DMS 273 (cell line): ENCODE measurements at regions not wholly inside any gene's neighbourhood (a gene's known extent, or its start where the extent isn't known, plus 50 kb on each side); places are given as distances from the start of the nearest gene placed in this dataset.
A peak's percentile ranks its signal among the peaks of the same experiment; 100 is the strongest.

Experiments
- DNase-seq: peaks from one replicate; lab custom pipeline; 2025; ENCODE audit not compliant: unreplicated experiment; lab: John Stamatoyannopoulos, UW

DNA sequence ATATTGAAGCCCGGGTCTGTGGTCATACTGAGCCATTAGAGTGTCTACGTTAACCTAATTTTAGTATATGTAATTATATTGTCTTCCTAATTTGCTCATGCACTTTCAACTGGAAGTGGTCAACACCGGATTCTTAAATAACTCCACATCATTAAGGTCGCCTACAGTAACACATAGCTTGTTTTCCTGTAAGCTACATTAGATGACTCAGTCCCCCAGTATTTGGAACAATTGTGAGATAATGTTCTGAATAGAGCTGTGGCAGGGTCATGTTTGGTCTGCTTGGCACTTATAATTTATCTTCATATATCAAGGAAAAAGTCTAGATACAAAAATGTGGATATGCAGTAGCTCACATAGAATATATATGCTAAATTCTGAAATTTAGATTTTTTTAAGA is 486.2 kb downstream of the IGSF11 start:
- no peak for DNase-seq

DNA sequence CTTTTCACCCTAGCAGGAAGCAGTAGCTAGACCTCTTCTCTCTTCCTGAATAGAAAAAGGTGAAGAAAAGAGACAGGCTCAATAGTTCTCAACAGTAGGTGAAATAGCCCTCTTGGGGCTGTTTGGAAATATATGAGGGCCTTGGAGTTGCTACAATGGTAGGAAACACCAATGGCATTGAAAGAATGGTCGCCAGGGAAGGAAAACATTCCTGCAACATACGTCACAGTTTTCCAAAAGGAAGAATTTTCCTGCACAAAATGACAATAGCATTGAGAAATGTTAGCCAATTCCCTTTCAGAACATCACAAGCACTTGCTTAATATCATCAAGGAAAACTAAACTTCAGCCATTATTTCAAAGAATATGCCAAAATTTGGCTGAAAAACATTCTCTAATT is 484.5 kb downstream of the IGSF11 start:
- DNase-seq, result no peak

DNA sequence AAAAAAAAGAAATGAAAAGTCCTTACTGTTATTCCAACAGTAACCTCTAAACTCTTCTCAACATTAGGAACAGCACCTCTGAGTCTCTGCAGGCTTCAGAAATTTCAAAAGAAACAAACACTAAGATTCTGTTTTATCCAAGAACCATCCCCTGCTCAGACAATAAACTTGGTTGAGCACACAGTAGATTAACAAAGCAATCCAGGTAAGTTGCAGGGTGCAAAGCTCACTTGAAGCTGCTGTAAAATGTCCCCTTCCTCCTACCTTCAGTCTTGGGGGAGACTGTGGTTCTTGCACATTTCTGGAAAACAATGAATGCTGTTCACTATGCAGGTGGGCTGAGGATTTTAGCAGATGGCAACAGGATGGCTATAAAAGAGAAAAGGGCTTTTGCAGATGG is 484.1 kb downstream of the IGSF11 start:
- DNase-seq, result no peak

DNA sequence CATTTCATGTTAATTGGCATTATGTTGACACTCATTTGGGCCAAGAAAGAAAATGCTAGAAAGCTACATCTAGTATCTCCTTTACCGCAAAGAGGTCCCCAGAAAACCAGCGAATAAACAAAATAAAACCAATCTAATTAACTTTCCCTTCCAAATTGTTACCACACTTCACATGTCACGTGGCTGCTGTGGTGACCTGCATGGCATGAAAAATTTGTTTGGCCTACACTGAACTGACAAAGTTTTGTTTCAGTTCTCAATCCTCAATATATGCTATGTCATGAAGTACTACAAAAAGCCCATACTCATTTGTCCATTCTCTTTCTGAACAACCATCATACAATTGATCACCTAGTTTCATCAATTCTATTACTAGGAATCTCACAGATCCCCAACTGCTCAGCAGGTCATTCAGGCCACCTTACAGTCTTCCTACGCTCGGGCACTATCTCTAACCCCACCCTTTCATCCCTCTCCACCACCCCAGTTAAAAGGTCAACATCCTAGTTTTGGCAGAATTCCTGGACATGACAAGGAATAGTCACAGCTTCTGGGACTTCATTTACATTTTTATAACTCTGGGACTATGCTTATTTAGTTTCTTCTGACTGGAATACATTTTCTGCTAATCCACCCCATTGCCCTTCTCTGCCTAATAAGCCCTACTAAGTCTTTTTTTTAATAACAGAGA is 480.4 kb downstream of the IGSF11 start:
- DNase-seq, result no peak

DNA sequence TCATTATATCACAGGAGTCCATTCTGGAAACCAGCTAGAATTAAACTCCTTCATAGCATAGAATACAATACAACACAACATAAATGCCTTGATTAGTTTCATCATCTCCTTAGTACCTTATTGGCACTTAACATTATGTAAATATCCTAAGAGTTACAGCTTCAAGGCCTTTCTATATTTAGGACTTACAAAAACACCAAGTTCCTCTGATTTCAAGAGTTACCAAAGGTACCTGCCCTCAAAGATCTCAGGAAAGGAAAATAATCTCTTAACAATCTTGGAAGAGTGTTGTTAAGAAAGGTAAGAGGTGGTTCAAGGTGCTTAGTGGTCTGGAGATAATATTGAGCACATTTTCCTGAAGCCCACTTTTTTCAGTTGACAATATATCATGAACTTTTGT is 477.7 kb downstream of the IGSF11 start:
- DNase-seq, result no peak

DNA sequence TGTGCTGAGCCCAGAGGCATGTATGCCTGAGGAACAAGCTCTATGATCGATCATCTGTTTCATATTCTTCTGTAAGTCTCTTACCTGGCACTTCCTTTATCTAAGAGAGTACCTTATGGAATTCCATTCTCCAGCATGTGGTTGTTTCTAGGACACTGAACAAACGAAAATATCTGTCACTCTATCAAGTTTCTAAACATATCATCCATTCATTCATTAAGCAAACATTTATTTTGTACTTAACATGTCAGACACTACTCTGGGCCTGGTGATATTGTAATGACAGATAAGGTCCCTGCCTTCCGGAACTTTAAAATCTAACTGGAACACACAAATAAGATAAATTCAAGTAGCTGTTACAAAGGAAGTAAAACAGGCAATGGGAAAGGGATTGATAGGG is 477.1 kb downstream of the IGSF11 start:
- no peak for DNase-seq

DNA sequence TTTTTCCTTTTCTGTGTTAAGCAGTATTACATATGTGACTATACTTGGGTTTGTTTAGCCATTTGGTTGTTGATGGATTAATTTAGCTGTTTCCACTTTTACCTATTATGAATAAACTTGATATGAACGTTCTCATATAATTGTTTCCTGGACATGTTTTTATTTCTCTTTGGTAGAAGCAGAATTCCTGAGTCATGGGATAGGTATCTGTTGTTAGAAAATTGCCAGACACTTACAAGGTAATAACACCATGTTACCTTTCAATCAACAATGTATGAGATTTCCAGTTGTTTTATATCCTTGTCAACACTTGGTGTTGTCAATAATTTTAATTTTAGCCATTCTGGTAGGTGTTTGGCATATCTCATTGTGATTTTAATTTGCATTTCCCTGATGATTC is 475.4 kb downstream of the IGSF11 start:
- DNase-seq, result no peak

DNA sequence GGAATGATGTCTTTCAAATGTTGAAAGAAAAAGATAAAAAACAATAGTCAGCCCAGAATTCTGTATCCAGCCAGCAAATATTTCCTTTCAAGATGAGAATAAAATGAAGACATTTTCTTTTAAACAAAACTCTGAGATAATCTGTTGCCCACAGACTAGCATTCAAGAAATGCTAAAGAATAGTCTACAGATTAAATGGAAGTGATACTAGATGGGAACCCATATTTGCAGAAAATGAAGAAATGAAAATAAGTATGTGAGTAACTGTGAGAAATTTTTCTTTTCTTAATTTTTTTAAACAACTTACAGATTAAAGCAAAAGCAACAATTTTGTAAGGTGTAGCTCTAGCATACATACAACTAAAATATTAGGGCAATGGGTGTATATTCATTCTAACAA is 469.8 kb downstream of the IGSF11 start:
- DNase-seq, result no peak

DNA sequence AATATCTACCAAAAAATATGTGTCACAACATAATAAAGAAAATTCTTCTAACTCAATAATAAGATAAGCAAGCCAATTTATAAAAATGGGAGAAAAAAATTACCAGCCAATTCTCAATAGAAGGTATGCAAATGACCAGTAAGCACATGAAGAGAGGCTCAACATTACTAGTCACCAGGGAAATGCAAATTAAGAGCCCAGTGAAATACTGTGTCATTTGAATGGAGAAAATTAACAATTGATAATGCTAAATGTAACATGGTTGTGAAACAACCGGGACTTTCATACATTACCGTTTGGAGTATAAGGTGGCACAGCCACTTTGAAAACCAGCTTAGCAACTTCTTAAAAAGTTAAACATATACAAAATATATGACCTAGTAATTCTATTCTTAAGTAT is 460.7 kb downstream of the IGSF11 start:
- DNase-seq, result no peak

DNA sequence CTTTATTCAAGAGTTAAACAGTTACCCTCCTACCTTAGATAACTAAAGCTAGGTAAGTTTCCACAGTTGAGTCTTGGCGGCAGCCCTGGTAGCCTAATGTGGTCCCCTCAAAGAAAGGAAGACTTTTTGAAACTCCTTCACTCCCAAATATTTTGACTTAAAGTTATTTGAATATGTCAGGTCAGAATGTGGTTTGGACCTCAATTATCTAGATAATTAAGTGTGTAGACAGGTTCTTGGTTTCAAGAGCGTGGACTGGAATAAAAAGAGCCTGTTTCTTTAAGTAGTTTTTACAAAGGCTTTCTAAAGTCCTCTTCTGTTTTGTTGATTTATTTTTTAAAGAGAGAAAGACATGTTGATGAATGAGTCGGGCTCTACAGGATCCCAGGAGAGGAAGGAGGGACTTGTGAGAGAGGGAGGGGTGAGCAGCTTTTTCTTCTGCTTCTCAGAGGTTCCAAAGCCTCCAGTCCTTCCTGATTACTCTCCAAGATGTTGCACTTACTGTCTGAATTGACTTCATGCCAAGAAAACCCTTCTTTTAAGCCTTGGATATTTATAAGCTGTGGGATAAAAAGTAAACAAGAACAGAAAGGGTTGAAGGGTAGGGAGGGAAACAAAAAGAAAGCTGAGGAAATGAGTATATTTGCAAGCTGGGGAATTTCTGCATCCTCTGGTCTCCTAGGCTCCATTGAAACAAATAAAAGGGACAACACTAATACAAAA is 457.4 kb downstream of the IGSF11 start:
- no peak for DNase-seq

DNA sequence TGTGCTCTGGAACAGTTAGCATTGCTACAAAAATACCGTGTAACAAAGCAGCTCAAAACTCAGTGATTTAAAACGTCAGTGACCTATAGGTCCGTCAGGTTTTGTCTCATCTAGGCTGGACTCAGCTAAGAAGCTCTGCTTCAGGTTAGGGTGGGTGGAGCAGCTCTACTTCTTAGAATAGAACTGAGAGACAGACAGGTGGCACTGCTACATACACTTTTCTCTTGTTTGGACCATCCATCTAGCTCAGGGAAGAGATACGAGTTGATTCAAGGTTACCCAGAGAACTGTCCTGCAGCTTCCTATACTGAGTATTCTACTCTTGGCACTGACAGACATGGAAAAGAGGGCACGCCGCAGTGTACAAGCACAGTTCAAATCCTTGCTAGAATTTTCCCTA is 456.1 kb downstream of the IGSF11 start:
- DNase-seq, result no peak

DNA sequence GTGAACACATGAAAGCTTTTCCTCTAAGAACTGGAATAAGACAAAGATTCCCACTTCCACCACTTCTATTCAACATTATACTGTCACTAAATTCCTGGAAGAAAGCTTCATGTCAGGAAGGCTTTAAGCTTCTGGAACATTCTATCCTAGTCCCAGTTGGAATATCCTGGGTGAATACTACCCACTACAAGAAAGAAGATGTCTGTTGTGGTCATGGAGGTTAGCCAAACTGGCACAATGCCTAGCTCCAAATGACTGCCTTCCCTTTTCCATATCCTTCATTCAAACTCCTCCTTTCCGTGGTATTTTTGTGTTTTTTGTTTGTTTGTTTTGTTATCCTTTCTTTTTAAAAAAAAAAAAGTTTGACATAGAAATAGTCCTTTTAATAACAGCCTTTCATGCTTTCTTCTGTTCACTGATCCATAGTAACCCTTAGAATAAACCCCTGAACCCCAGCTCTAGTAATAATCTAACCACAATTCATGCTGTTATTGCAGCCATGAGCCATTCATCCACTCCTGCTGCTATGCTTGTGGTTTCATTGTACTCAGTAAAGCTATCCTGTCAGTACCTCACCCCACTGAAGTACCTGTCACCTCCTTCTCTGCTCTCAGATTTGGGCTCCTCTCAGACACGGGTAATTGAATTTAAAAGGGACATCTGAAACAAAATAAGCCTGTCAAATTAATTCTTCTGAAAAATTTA is 447.5 kb downstream of the IGSF11 start:
- DNase-seq, result no peak

DNA sequence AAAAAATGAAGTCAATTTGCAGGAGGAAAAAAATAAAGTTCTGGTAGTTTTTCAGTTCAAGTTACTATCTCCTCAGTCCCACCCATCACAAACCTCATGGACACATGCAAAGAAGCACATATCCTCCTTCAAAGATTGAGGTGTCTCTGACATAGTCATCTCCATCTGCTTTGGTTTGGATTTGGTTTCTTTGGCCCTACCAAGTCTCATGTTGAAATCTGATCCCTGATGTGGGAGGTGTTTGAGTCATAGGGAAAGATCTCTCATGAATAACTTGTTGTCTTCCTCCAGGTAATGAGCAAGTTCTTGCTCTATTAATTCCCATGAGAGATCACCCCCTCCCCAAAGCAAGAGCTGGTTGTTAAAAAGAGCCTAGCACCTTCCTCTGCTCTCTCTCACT is 446.8 kb downstream of the IGSF11 start:
- no peak for DNase-seq

DNA sequence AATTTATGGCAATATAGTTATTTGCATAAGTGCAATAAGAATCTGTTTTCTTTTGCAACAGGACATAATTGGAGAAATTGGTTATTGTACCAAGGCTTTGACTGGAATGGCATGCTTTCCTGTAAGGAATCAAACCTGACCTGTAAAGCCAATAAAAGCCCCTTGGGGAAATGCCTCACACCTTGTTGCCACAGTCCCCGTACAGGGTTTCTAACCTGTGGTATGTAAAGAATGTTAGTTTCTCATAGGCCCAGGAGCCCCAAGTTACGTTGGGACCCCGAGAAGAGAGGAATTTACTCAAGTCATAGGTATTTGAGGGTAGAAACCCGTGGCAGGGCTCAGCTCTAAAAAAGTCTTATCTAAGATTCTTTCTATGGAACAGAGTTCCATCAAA is 441.4 kb downstream of the IGSF11 start:
- no peak for DNase-seq

DNA sequence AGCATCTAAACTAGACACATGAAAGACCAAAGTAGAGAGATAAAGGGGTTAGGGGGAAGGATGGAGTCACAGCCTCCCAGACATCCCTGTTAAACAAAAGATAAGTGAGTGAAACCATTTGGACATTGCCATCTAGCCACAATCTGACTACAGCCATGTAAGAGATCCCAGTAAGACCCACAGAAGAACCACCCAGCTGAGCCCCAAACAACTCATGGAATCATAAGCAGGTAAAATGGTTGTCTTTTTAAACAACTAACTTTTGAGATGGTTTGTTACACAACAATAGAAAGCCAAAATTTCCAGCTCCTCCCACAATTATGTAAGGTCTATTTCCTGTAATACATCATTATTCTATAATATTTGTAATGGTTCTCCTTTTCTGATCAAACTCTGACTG is 437.5 kb downstream of the IGSF11 start:
- DNase-seq, result no peak

DNA sequence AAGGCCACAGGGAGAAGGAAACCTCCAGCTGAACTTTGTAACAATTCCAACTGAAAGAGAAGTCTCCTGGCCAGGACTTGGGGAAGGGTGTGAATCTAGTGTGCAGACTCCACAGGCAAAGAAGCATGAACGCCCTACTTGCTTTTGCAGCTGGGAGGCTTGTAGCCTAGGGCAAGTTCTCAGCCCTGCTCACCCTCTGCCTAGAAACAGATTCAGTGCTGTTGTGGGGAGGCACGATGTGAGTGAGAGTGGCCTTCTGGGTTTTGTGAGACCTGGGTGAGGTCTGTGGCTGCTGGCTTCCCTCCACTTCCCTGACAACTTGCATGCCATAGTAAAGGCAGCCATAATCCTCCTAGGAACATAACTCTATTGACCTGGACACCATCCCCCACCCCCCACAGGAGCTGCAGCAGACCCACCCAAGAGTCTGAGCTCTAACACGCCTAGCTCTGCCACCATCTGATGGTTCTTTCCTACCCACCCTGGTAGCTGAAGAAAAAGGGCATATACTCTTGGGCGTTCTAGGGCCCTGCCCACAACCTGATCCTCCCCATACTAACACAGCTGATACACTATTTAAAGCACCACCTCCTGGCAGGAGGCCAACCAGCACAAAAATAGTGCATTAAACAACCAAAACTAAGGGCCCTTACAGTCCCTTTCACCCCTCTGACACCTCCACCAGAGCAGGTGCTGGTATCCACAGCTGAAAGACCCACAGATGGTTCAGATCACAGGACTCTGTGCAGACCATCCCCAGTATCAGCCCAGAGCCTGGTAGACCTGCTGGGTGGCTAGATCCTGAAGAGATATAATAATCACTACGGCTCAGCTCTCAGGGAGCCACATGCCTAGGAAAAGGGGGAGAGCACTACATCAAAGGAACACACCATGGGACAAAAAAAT is 426.5 kb downstream of the IGSF11 start:
- no peak for DNase-seq

DNA sequence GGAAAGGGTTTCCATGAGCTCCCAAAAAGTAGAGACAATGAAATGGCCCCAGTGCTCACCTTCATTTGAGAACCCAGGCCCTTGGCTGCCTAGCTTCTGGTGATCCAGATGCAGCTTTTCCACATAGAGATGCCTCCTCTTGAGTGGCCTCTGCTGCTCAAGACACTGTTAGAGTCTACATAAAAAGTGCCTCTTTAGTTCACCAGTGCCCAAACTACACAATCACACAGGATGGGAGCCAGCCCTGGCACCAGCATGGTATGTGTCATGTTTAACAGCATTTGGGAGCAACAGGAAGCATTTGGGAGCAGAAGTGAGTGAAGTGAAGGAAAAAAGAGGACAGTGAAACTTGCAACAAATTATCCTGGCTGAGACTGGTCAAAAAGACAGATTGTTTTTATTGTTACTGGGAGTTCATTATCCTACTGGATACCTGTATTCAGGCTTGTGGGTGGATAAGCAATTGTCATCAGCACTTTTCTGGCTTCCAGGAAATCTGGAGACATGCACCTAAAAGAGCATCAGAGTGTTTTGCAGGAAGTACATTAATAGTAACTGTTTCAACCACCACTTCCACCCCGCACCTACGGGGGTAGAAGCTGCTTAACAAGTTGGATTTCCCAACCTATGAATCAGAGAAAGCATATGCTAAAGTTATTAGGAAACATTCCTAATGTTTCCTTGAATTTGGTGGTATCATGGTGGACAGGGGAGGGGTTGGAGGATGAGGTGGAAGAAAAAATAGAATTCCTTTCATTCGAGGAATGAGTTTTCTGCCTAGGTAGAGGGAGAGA is 416.2 kb downstream of the IGSF11 start:
- DNase-seq, result no peak

DNA sequence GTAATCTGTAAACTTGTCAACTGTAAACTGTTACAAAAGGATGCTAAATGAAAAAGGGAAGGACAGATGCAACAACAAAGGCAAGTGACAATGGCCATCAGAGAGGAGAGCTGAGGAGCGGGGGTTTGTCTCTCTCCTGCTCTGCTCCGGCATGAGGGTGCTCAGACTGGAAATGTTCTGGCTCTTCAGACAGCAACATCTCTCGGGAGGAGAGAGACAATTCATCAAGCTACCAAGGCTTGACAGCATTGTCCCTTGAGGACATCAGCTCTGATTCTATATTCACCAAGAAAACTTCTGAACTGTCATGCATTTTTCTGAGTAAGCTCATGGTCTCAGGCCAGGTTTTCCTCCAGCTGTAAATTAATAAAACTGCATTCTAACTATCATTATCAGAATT is 408.2 kb downstream of the IGSF11 start:
- no peak for DNase-seq

DNA sequence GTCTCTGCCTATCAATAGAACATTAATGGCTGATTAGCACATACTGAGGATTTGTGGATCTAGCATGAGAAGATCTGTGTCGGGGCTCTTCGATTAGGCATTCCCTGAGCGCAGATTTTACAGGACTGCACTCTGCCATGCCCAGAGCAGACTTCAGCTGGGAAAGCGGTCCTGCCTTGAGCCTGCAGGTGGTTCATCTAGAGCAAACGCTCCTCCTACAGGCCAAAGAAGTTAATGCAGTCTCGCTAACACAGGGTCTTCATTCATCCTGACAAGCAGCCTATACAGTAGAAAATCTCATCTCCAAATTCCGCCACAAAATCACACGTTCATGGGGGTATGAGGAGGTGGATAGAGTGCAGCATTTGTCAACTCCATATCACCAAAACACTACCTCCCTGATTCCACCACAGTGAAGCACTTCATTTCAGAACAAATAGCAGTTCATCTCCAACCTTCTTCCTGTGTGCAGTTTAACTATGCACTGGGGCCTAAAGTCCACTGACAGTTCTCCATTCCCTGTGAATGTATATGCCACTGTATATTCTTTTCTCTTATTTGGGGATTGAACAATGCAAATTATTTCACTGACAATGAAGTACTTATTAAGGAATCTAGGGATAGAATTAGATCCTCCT is 405.8 kb downstream of the IGSF11 start:
- peak; percentile 92 for DNase-seq

DNA sequence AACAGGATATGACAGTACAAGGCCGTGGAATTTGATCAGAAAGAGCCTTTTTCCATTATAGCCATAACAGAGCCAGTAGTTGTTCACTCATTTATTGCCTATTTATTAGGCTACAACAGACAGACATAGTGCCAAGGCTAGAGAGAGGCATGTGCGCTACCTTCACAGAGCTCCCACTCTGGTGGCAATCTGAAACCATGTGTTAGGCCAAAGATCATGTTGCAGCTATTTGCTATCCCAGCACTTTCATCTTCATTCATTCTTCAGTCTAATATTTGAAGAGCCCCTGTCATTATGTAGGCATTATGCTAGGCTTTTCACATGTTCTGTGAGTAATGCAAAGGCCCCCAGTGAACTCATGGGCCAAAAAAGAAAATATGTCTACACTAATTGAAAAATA is 404.8 kb downstream of the IGSF11 start:
- DNase-seq, result no peak
